ENCODE measurements at regions not wholly inside any gene's neighbourhood (a gene's known extent, or its start where the extent isn't known, plus 50 kb on each side); places are given as distances from the start of the nearest gene placed in this dataset.

DNA sequence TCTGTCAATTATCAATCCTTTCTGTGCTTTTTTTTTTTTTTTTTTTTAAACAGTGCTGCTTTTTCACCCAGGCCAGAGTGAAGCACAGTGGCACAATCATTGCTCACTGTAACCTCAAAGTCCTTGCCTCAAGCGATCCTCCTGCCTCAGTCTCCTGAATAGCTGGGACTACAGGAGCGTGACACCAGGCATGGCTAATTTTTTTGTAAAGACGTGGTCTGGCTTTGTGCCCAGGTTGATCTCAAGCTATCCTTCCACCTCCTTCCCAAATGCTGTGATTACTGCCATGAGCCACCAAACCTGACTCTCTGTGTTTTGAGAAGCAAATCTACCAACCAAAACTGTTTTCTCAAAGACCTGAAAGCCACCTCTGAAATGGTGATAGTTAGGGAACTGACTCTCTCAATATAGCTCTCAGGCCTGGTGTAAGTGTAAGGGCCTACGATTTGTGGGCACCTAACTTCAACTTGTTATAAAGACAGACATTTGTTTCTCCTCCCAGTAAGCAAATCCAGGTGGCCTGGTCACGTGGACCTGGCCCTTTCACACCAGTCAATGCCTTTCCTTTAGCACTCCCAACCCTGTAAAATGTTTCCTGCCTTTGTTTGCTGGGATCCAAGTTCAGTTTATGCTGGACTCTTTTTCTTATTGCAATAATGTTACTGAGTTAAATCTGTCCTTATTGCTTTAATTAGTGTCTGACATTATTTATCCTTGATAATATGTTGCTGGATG lies 2015.9 kb downstream of the PCDH7 start:
- ATAC-seq, result no peak

DNA sequence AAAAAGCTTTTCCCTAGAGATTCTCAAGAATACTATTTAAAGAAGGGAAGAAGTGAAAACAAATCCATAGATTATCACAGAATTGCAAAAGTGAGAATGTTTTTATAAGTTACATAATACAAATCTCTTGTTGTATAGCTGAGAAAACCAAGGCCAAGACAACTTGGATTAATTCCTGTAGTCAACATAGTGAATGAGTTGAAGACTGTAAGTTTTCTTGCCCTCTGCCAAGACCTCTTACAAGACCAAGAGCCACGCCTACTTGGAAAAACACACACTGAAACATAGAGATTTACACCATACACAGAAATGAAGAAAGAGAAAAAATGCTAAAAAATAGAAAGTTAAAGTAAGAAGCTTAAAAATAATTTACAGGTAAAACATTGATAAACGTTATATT lies 2024.0 kb downstream of the PCDH7 start:
- ATAC-seq, result no peak
- TF ChIP-seq OSR1 (CRISPR knock-in tag; IDR thresholded peaks at IDR 0.05), result no peak
- no peak for TF ChIP-seq CSDC2 (CRISPR knock-in tag; IDR thresholded peaks at IDR 0.05)
- TF ChIP-seq, protein P1, sequence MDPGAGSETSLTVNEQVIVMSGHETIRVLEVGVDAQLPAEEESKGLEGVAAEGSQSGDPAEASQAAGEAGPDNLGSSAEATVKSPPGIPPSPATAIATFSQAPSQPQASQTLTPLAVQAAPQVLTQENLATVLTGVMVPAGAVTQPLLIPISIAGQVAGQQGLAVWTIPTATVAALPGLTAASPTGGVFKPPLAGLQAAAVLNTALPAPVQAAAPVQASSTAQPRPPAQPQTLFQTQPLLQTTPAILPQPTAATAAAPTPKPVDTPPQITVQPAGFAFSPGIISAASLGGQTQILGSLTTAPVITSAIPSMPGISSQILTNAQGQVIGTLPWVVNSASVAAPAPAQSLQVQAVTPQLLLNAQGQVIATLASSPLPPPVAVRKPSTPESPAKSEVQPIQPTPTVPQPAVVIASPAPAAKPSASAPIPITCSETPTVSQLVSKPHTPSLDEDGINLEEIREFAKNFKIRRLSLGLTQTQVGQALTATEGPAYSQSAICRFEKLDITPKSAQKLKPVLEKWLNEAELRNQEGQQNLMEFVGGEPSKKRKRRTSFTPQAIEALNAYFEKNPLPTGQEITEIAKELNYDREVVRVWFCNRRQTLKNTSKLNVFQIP (CRISPR knock-in tag; IDR thresholded peaks at IDR 0.05; ENCODE audit: borderline replicate concordance, low read depth), result no peak
- no peak for TF ChIP-seq TOX (CRISPR knock-in tag; IDR thresholded peaks at IDR 0.05; ENCODE audit: borderline replicate concordance)
- TF ChIP-seq, protein P2, sequence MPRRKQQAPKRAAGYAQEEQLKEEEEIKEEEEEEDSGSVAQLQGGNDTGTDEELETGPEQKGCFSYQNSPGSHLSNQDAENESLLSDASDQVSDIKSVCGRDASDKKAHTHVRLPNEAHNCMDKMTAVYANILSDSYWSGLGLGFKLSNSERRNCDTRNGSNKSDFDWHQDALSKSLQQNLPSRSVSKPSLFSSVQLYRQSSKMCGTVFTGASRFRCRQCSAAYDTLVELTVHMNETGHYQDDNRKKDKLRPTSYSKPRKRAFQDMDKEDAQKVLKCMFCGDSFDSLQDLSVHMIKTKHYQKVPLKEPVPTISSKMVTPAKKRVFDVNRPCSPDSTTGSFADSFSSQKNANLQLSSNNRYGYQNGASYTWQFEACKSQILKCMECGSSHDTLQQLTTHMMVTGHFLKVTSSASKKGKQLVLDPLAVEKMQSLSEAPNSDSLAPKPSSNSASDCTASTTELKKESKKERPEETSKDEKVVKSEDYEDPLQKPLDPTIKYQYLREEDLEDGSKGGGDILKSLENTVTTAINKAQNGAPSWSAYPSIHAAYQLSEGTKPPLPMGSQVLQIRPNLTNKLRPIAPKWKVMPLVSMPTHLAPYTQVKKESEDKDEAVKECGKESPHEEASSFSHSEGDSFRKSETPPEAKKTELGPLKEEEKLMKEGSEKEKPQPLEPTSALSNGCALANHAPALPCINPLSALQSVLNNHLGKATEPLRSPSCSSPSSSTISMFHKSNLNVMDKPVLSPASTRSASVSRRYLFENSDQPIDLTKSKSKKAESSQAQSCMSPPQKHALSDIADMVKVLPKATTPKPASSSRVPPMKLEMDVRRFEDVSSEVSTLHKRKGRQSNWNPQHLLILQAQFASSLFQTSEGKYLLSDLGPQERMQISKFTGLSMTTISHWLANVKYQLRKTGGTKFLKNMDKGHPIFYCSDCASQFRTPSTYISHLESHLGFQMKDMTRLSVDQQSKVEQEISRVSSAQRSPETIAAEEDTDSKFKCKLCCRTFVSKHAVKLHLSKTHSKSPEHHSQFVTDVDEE (CRISPR knock-in tag; IDR thresholded peaks at IDR 0.05), result no peak
- no peak for TF ChIP-seq GLIS3 (CRISPR knock-in tag; IDR thresholded peaks at IDR 0.05)
- TF ChIP-seq ZFP30 (CRISPR knock-in tag; IDR thresholded peaks at IDR 0.05), result no peak
- TF ChIP-seq, protein P3, sequence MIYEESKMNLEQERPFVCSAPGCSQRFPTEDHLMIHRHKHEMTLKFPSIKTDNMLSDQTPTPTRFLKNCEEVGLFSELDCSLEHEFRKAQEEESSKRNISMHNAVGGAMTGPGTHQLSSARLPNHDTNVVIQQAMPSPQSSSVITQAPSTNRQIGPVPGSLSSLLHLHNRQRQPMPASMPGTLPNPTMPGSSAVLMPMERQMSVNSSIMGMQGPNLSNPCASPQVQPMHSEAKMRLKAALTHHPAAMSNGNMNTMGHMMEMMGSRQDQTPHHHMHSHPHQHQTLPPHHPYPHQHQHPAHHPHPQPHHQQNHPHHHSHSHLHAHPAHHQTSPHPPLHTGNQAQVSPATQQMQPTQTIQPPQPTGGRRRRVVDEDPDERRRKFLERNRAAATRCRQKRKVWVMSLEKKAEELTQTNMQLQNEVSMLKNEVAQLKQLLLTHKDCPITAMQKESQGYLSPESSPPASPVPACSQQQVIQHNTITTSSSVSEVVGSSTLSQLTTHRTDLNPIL (CRISPR knock-in tag; IDR thresholded peaks at IDR 0.05; ENCODE audit: low read depth), result no peak
- TF ChIP-seq SNAI2 (CRISPR knock-in tag; IDR thresholded peaks at IDR 0.05), result no peak
- TF ChIP-seq ZNF565 (CRISPR knock-in tag; conservative IDR thresholded peaks at IDR 0.05; ENCODE audit: low read depth), result no peak

More for the DNA sequence above, 2015.9 kb downstream of the PCDH7 start:
- no peak for TF ChIP-seq OSR1 (CRISPR knock-in tag; IDR thresholded peaks at IDR 0.05)
- TF ChIP-seq BACH2 (CRISPR knock-in tag; IDR thresholded peaks at IDR 0.05; ENCODE audit: borderline replicate concordance), result no peak
- TF ChIP-seq, protein P4, sequence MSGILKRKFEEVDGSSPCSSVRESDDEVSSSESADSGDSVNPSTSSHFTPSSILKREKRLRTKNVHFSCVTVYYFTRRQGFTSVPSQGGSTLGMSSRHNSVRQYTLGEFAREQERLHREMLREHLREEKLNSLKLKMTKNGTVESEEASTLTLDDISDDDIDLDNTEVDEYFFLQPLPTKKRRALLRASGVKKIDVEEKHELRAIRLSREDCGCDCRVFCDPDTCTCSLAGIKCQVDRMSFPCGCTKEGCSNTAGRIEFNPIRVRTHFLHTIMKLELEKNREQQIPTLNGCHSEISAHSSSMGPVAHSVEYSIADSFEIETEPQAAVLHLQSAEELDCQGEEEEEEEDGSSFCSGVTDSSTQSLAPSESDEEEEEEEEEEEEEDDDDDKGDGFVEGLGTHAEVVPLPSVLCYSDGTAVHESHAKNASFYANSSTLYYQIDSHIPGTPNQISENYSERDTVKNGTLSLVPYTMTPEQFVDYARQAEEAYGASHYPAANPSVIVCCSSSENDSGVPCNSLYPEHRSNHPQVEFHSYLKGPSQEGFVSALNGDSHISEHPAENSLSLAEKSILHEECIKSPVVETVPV (CRISPR knock-in tag; IDR thresholded peaks at IDR 0.05), result no peak
- TF ChIP-seq CSDC2 (CRISPR knock-in tag; IDR thresholded peaks at IDR 0.05), result no peak
- no peak for TF ChIP-seq ESRRG (CRISPR knock-in tag; IDR thresholded peaks at IDR 0.05)
- TF ChIP-seq, protein P5, sequence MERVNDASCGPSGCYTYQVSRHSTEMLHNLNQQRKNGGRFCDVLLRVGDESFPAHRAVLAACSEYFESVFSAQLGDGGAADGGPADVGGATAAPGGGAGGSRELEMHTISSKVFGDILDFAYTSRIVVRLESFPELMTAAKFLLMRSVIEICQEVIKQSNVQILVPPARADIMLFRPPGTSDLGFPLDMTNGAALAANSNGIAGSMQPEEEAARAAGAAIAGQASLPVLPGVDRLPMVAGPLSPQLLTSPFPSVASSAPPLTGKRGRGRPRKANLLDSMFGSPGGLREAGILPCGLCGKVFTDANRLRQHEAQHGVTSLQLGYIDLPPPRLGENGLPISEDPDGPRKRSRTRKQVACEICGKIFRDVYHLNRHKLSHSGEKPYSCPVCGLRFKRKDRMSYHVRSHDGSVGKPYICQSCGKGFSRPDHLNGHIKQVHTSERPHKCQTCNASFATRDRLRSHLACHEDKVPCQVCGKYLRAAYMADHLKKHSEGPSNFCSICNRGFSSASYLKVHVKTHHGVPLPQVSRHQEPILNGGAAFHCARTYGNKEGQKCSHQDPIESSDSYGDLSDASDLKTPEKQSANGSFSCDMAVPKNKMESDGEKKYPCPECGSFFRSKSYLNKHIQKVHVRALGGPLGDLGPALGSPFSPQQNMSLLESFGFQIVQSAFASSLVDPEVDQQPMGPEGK (CRISPR knock-in tag; IDR thresholded peaks at IDR 0.05; ENCODE audit: borderline replicate concordance), result no peak
- TF ChIP-seq PPARA (CRISPR knock-in tag; IDR thresholded peaks at IDR 0.05; ENCODE audit: borderline replicate concordance), result no peak
- TF ChIP-seq, protein P1 (CRISPR knock-in tag; IDR thresholded peaks at IDR 0.05; ENCODE audit: borderline replicate concordance, low read depth), result no peak
- TF ChIP-seq ZNF8 (CRISPR knock-in tag; IDR thresholded peaks at IDR 0.05), result no peak
- TF ChIP-seq ZNF70 (CRISPR knock-in tag; IDR thresholded peaks at IDR 0.05), result no peak
- TF ChIP-seq RARB (CRISPR knock-in tag; IDR thresholded peaks at IDR 0.05), result no peak
- TF ChIP-seq, protein P2 (CRISPR knock-in tag; IDR thresholded peaks at IDR 0.05), result no peak
- TF ChIP-seq ZFP3 (CRISPR knock-in tag; IDR thresholded peaks at IDR 0.05), result no peak
- no peak for TF ChIP-seq TCF4 (CRISPR knock-in tag; IDR thresholded peaks at IDR 0.05; ENCODE audit: borderline replicate concordance)
- TF ChIP-seq TOX (CRISPR knock-in tag; IDR thresholded peaks at IDR 0.05; ENCODE audit: borderline replicate concordance), result no peak
- TF ChIP-seq, protein P3 (CRISPR knock-in tag; IDR thresholded peaks at IDR 0.05; ENCODE audit: low read depth), result no peak
- no peak for TF ChIP-seq ISL1 (CRISPR knock-in tag; IDR thresholded peaks at IDR 0.05)

Measured in SK-N-SH treated with all-trans-retinoic acid at 6 μM for 48 hours (cell line).